GM12878 (cell line): ENCODE measurements at regions not wholly inside any gene's neighbourhood (a gene's known extent, or its start where the extent isn't known, plus 50 kb on each side); places are given as distances from the start of the nearest gene placed in this dataset.

ENCODE experiments used
- CHD2 ChIP-seq: IDR thresholded peaks from 2 replicates; pipeline ENCODE4 v1.6.1; 2011; ENCODE audit warnings: low read depth, low read length, improper control_type of control experiment, borderline replicate concordance
- CHD4 ChIP-seq: fragments of 200-600 bp; sonication (generic); IDR thresholded peaks from 2 replicates; pipeline ENCODE4 v1.6.1; 2016; ENCODE audit warnings: mild to moderate bottlenecking
- KDM1A ChIP-seq: fragments of 200-600 bp; sonication (generic); IDR thresholded peaks from 2 replicates; pipeline ENCODE4 v1.6.1; 2016; ENCODE audit warnings: borderline replicate concordance
- NR2C1 ChIP-seq: fragments of 450-650 bp; IDR thresholded peaks from 2 replicates; pipeline ENCODE4 v1.6.1; 2017; ENCODE audit warnings: antibody characterized with exemption, mild to moderate bottlenecking, moderate library complexity
- RAD21 ChIP-seq: IDR thresholded peaks from 2 replicates; pipeline ENCODE4 v1.6.1; 2011; ENCODE audit warnings: mild to moderate bottlenecking, low read depth, low read length, moderate library complexity; ENCODE audit not compliant: insufficient read depth
- SIN3A ChIP-seq: IDR thresholded peaks from 2 replicates; pipeline ENCODE4 v1.6.1; 2012; ENCODE audit warnings: low read depth, low read length, improper control_type of control experiment
- SREBF2 ChIP-seq: IDR thresholded peaks from 2 replicates; pipeline ENCODE4 v1.6.1; 2012; ENCODE audit warnings: mild to moderate bottlenecking, low read length
- TBL1XR1 ChIP-seq: IDR thresholded peaks from 2 replicates; pipeline ENCODE4 v1.6.1; 2012; ENCODE audit warnings: low read depth, low read length, improper control_type of control experiment
- ZZZ3 ChIP-seq: IDR thresholded peaks from 2 replicates; pipeline ENCODE4 v1.6.1; 2011; ENCODE audit warnings: low read depth; ENCODE audit not compliant: control insufficient read depth, insufficient read length
- TF ChIP-seq, protein P1 (sequence below), 3 experiments: IDR thresholded peaks in 2 of 3; conservative IDR thresholded peaks in 1 of 3; 2 replicates each; pipeline ENCODE4 v1.5.1; 2011; ENCODE audit warnings: low read depth in 3 of 3, low read length in 3 of 3, mild to moderate bottlenecking in 3 of 3, control low read depth in 2 of 3, moderate library complexity in 2 of 3, inconsistent platforms in 1 of 3, mixed read lengths in 1 of 3; ENCODE audit not compliant: control insufficient read depth in 2 of 3, insufficient read depth in 1 of 3; ENCODE audit errors: extremely low read depth in 1 of 3

DNA sequence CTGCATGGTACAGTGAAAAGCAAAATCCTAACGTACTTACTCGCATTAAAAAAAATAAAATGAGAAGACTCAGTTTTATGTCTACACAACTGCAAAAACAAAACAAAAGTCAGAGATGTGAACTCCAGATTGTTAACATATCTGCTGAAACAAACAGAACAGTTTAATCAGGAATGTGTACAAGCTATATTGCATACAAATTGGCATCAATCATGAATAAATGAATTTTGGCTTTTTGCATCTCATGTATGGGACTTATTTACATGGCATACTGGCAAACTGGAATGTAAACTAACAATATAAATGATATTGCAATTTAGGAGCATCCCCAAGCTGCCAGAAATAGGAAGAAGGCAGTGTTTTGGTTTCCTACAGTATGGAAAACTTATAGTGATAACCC lies 79.6 kb upstream of the NSMCE3 start:
- no peak for TF ChIP-seq SREBF2
- TF ChIP-seq CHD2: no peak
- no peak for TF ChIP-seq TBL1XR1
- no peak for TF ChIP-seq ZZZ3
- TF ChIP-seq, protein P1, sequence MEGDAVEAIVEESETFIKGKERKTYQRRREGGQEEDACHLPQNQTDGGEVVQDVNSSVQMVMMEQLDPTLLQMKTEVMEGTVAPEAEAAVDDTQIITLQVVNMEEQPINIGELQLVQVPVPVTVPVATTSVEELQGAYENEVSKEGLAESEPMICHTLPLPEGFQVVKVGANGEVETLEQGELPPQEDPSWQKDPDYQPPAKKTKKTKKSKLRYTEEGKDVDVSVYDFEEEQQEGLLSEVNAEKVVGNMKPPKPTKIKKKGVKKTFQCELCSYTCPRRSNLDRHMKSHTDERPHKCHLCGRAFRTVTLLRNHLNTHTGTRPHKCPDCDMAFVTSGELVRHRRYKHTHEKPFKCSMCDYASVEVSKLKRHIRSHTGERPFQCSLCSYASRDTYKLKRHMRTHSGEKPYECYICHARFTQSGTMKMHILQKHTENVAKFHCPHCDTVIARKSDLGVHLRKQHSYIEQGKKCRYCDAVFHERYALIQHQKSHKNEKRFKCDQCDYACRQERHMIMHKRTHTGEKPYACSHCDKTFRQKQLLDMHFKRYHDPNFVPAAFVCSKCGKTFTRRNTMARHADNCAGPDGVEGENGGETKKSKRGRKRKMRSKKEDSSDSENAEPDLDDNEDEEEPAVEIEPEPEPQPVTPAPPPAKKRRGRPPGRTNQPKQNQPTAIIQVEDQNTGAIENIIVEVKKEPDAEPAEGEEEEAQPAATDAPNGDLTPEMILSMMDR (IDR thresholded peaks at IDR 0.05 in 2 of 3, conservative IDR thresholded peaks at IDR 0.05 in 1 of 3; ENCODE audit: control insufficient read depth in 2 of 3, extremely low read depth in 1 of 3, insufficient read depth in 1 of 3, low read depth in 3 of 3, low read length in 3 of 3): no peak
- TF ChIP-seq NR2C1: no peak
- no peak for TF ChIP-seq KDM1A
- TF ChIP-seq CHD4: no peak
- no peak for TF ChIP-seq RAD21
- no peak for TF ChIP-seq SIN3A
